Keratinocyte (primary cell): ENCODE measurements at regions not wholly inside any gene's neighbourhood (a gene's known extent, or its start where the extent isn't known, plus 50 kb on each side); places are given as distances from the start of the nearest gene placed in this dataset.

Experiments
- EZH2 ChIP-seq: IDR thresholded peaks from one replicate; pipeline ENCODE4 v1.6.1; 2012; ENCODE audit warnings: inconsistent platforms, mild to moderate bottlenecking, low read length, moderate library complexity
- TF ChIP-seq, protein P1 (sequence below), 3 experiments: IDR thresholded peaks in 1 of 3; conservative IDR thresholded peaks in 1 of 3; optimal IDR thresholded peaks in 1 of 3; 2 replicates in 2 of 3; 3 replicates in 1 of 3; pipeline versions ENCODE3 to v1.5.1; 2011; ENCODE audit warnings: low read length in 3 of 3, mild to moderate bottlenecking in 3 of 3, moderate library complexity in 2 of 3, control low read depth in 1 of 3, inconsistent platforms in 1 of 3; ENCODE audit not compliant: insufficient read depth in 2 of 3; ENCODE audit errors: extremely low read depth in 1 of 3

- TF ChIP-seq, protein P1, sequence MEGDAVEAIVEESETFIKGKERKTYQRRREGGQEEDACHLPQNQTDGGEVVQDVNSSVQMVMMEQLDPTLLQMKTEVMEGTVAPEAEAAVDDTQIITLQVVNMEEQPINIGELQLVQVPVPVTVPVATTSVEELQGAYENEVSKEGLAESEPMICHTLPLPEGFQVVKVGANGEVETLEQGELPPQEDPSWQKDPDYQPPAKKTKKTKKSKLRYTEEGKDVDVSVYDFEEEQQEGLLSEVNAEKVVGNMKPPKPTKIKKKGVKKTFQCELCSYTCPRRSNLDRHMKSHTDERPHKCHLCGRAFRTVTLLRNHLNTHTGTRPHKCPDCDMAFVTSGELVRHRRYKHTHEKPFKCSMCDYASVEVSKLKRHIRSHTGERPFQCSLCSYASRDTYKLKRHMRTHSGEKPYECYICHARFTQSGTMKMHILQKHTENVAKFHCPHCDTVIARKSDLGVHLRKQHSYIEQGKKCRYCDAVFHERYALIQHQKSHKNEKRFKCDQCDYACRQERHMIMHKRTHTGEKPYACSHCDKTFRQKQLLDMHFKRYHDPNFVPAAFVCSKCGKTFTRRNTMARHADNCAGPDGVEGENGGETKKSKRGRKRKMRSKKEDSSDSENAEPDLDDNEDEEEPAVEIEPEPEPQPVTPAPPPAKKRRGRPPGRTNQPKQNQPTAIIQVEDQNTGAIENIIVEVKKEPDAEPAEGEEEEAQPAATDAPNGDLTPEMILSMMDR (optimal IDR thresholded peaks at IDR 0.05 in 1 of 3, IDR thresholded peaks at IDR 0.05 in 1 of 3, conservative IDR thresholded peaks at IDR 0.05 in 1 of 3; ENCODE audit: extremely low read depth in 1 of 3, insufficient read depth in 2 of 3, low read length in 3 of 3): no peak
- no peak for TF ChIP-seq EZH2
These were observed 1186.5 kb upstream of the ADGRL3 start for GRCh38 chr4:60013464-60014184.
